HL-60 (cell line): ENCODE measurements at regions not wholly inside any gene's neighbourhood (a gene's known extent, or its start where the extent isn't known, plus 50 kb on each side); places are given as distances from the start of the nearest gene placed in this dataset.

Experiments used
- DNase-seq, 2 experiments: peaks; one replicate each; pipeline ENCODE4 v3.0.0-alpha.2; 2010 to 2020; ENCODE audit warnings: low read depth in 1 of 2, low spot score in 1 of 2
- H3K27ac ChIP-seq: fragments of 250-450 bp; sonication (Bioruptor Pico); replicated peaks from 2 replicates; pipeline ENCODE4 v1.5.1; 2020; ENCODE audit warnings: mild to moderate bottlenecking, moderate library complexity
- H3K27me3 ChIP-seq: fragments of 250-450 bp; sonication (Bioruptor Pico); 2 replicates; pipeline ENCODE4 v1.5.1; 2021; ENCODE audit warnings: mild to moderate bottlenecking, moderate library complexity; ENCODE audit not compliant: insufficient read depth, poor library complexity, severe bottlenecking
- H3K4me3 ChIP-seq: replicated peaks from 2 replicates; pipeline ENCODE4 v1.5.1; 2011; ENCODE audit warnings: mild to moderate bottlenecking, control low read depth, low read length; ENCODE audit not compliant: insufficient read depth
- CTCF ChIP-seq: IDR thresholded peaks from one replicate; pipeline ENCODE4 v1.5.1; 2011; ENCODE audit warnings: low read length, control low read depth, inconsistent platforms; ENCODE audit not compliant: insufficient read depth
- GABPA ChIP-seq: IDR thresholded peaks from 2 replicates; pipeline ENCODE4 v1.6.1; 2012; ENCODE audit warnings: low read depth
- POLR2AphosphoS5 ChIP-seq: IDR thresholded peaks from 2 replicates; pipeline ENCODE4 v1.6.1; 2012; ENCODE audit warnings: low read depth
- SPI1 ChIP-seq: IDR thresholded peaks from 2 replicates; pipeline ENCODE4 v1.6.1; 2012; ENCODE audit warnings: low read depth, mild to moderate bottlenecking, borderline replicate concordance
- TF ChIP-seq, protein P1 (sequence below): IDR thresholded peaks from 2 replicates; pipeline ENCODE4 v1.6.1; 2012; ENCODE audit warnings: low read depth; ENCODE audit not compliant: insufficient replicate concordance

GRCh38 chr6:22779062-22779461 is 209.7 kb downstream of the HDGFL1 start:
- H3K27me3 ChIP-seq = no peaks in the 10 kb centered on the region
- no peak overlapping the region for H3K27ac ChIP-seq
- H3K4me3 ChIP-seq = no peak overlapping the region
- TF ChIP-seq CTCF (no peak), SPI1 (no peak)
- TF ChIP-seq, protein P1, sequence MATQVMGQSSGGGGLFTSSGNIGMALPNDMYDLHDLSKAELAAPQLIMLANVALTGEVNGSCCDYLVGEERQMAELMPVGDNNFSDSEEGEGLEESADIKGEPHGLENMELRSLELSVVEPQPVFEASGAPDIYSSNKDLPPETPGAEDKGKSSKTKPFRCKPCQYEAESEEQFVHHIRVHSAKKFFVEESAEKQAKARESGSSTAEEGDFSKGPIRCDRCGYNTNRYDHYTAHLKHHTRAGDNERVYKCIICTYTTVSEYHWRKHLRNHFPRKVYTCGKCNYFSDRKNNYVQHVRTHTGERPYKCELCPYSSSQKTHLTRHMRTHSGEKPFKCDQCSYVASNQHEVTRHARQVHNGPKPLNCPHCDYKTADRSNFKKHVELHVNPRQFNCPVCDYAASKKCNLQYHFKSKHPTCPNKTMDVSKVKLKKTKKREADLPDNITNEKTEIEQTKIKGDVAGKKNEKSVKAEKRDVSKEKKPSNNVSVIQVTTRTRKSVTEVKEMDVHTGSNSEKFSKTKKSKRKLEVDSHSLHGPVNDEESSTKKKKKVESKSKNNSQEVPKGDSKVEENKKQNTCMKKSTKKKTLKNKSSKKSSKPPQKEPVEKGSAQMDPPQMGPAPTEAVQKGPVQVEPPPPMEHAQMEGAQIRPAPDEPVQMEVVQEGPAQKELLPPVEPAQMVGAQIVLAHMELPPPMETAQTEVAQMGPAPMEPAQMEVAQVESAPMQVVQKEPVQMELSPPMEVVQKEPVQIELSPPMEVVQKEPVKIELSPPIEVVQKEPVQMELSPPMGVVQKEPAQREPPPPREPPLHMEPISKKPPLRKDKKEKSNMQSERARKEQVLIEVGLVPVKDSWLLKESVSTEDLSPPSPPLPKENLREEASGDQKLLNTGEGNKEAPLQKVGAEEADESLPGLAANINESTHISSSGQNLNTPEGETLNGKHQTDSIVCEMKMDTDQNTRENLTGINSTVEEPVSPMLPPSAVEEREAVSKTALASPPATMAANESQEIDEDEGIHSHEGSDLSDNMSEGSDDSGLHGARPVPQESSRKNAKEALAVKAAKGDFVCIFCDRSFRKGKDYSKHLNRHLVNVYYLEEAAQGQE = no peak
- no peak for DNase-seq

DNA sequence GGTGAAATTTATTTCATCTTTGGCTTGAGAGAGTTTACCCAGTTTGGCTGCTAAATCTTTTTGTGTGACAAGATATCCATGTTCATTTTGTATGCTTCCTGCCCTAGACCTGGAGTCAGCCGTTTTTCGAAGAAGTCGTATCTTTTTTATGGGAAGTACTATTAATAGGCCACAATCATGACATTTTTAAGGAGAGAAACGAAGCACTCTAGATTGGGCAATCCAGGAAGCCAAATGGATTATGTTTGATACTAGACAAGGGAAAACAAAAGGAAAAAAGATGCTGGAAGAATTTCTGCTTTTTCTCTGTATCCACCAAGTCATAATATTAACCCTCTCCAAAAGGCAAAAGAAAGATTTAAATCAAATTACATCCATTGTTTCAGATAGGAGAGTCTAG is 214.6 kb downstream of the HDGFL1 start:
- Histone ChIP-seq H3K27ac (no peak overlapping the region), H3K27me3 (no peaks in the 10 kb centered on the region), H3K4me3 (no peak overlapping the region)
- DNase-seq = no peak
- TF ChIP-seq GABPA (no peak), CTCF (no peak), POLR2AphosphoS5 (no peak), SPI1 (no peak)
- TF ChIP-seq, protein P1 = no peak

GRCh38 chr6:22784601-22785410 is 215.4 kb downstream of the HDGFL1 start:
- no peak overlapping the region for H3K4me3 ChIP-seq
- TF ChIP-seq POLR2AphosphoS5 = no peak
- TF ChIP-seq GABPA = no peak
- no peak for TF ChIP-seq CTCF
- TF ChIP-seq, protein P1 = no peak
- no peak for TF ChIP-seq SPI1
- DNase-seq = no peak

More at GRCh38 chr6:22784601-22785410, 215.4 kb downstream of the HDGFL1 start:
- Histone ChIP-seq H3K27me3 (no peaks in the 10 kb centered on the region), H3K27ac (no peak overlapping the region)
